CMK (cell line): ENCODE measurements at regions not wholly inside any gene's neighbourhood (a gene's known extent, or its start where the extent isn't known, plus 50 kb on each side); places are given as distances from the start of the nearest gene placed in this dataset.

Experiments used
- DNase-seq: peaks from one replicate; pipeline ENCODE4 v3.0.0-alpha.2; 2010; ENCODE audit warnings: low read depth

GRCh38 chr17:79152636-79153035, 78.0 kb downstream of the ENGASE start:
- DNase-seq: no peak

DNA sequence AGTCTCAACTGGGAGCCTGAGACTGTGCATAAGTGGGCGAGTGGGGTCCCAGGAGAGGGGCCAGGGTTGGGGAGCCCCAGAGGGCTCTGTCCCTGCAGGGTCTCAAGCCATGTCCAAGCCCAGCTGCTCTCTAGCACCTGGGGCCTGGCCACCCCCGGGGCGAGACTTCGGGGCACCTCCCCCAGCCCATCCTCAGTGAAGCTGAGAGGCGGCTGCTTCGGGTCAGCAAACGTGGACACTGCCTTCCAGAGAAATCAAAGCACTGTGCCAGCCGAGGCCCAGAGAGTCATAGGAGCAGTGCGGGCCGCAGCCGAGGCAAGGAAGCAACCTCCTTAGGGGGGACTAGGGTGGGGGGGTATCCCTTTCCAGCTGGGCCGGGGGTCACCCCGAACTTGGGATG, 77.5 kb downstream of the ENGASE start:
- no peak for DNase-seq

- no peak for DNase-seq
Observed at GRCh38 chr17:79150799-79151198, 76.2 kb downstream of the ENGASE start.

DNA sequence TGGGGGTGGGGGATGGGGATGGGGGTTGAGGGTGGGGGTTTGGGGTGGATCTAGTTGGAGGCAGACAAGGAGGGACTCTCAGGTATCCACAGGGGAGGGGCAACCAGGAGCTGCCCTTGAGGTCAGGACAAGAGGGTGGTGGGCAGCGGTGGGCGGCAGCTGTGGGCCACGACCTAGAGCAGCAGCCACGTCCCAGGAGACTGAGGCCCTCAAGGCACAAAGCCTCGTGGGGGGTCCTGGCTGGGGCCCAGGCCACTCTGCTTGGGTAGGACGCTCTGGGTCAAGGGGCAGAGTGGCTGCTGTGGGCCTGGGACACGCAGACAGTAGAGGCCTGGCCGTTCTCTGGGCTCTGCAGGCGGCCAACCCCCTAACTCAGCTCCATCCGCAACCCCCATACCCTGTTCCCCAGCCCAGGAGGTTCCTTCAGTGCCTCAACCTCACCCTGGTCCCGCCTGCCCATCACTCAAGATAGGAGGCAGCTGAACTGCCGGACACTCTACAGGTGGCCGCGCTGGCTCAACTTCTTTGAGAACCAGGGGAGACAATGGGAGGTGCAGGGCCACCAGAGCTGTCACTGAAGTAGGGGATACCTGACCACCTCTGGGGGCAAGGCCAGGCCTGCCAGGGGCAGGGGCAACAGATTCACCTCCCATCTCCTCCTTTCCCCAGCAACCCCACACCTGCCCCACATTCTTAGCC, 75.6 kb downstream of the ENGASE start:
- DNase-seq: no peak

GRCh38 chr17:79148584-79148983, 74.0 kb downstream of the ENGASE start:
- DNase-seq: no peak

GRCh38 chr17:79147746-79148506, 73.3 kb downstream of the ENGASE start:
- no peak for DNase-seq

- DNase-seq: no peak
Observed at GRCh38 chr17:79146562-79146961, 71.9 kb downstream of the ENGASE start.

DNA sequence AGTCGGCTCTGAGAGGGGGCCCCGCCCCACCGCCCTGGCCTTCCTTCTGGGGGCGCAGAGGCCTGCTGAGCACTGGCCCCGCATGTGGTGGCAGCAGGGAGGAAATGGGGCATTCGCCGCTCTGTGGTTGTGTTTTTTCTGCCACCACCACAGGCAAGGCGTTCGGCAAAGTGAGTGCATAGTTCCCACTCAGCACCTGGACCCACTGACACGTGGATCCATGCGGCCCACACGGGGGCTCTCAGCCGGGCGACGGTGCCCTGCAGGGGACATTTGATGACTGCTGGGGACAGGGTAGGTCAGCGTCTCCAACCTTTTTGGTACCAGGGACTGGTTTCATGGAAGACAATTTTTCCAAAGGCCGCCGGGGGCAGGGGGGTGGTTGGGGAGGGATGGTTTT, 70.9 kb downstream of the ENGASE start:
- DNase-seq: no peak

DNA sequence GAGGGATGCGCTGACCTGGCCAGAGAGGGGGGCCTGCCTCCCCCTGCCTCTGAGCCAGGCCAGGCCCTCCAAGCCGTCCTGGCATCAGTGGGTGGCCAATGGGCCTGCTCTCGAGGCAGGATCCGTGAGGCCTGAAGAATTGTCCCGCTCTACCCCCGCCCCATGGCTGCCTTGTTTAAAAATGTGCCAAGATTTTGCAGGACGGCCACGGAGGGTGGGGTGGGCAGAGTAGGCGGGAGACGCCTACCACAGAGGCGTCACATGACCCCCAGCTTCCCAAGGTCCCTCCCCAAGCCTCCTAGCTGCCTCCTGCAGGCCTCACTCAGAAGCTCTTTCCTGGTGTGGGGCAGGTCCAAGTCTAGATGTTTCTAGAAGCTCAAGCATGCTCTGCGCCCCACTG, 69.5 kb downstream of the ENGASE start:
- DNase-seq: no peak

- DNase-seq: no peak
Observed at GRCh38 chr17:79142375-79142774, 67.8 kb downstream of the ENGASE start.

DNA sequence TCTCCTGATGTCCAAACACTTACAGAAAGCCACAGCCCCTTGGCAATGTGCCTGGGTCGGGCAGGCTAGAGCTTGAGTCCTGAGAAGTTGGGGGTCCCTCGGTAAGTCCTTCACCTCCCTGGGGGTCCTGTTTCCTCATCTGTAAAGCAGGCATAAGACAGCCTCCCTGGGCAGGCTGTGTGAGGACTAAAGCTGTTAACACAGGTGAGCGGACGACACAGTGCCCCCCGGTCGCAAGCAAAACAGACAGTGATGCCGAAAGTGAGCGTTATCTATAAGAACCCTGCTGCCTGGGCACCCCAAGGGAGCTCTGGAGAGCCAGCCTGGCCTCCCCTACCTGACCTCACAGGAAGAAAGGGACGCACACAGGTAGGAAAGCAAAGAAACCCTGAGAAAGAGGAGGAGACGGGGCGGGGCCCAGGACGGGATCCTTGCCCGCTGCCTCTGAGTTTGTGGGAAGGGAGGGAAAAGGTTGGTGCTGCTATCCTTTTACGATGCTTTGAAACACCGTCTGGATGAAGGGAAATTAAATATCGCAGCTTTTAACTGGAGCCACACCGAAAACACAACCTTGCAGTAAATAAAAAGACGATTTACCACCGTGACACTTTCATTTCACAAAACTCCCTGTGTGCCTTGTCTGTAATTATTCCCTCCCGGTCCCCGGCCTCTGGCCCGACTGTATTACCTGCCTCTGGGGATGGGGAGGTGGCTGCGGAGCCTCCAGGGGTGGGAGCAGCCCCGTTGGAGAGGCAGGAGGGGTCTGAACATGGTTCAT, 67.1 kb downstream of the ENGASE start:
- DNase-seq: no peak

- DNase-seq: no peak
Observed at GRCh38 chr17:79138826-79139225, 64.2 kb downstream of the ENGASE start.

DNA sequence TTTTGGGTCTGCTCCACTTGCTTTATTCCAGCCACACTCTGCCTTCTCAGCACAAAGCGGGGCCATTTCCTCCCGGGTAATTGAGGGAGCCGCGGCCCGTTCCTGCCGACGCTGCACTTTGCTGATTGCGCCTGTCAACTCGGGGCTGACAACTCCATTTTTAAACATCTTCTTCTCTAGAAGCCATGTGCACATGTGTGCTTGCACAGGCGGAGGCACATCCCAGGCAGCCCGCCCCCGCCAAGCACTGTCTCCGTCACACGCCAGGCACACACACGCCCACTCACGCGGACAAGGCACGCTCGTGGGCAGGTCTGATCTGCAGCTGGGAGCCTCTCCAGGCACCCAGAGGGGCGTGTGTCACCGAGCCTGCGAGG, 63.2 kb downstream of the ENGASE start:
- DNase-seq: no peak

- DNase-seq: no peak
Observed at GRCh38 chr17:79137015-79137788, 62.6 kb downstream of the ENGASE start.

DNA sequence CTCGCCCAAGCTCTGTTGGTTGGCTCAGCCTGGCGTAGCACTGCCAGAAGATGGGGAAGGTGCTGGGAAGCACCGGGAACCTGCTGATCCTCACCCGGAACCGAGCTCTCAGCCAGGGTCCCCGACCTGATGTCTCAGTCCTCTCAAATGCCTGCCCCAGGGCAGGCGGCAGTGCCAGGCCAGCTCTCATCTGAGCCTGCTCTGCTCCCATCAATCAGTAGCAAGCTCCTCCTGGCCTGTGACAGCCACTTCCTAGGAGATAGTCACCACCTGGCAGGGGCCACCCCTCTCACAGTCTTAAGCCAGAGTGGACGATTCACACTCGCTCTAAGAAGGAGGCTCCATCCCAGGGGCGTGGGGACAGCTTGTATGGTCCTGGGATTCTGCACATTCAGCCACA, 62.0 kb downstream of the ENGASE start:
- no peak for DNase-seq
